ENCODE measurements at regions not wholly inside any gene's neighbourhood (a gene's known extent, or its start where the extent isn't known, plus 50 kb on each side); places are given as distances from the start of the nearest gene placed in this dataset.

- TF ChIP-seq, protein P1, sequence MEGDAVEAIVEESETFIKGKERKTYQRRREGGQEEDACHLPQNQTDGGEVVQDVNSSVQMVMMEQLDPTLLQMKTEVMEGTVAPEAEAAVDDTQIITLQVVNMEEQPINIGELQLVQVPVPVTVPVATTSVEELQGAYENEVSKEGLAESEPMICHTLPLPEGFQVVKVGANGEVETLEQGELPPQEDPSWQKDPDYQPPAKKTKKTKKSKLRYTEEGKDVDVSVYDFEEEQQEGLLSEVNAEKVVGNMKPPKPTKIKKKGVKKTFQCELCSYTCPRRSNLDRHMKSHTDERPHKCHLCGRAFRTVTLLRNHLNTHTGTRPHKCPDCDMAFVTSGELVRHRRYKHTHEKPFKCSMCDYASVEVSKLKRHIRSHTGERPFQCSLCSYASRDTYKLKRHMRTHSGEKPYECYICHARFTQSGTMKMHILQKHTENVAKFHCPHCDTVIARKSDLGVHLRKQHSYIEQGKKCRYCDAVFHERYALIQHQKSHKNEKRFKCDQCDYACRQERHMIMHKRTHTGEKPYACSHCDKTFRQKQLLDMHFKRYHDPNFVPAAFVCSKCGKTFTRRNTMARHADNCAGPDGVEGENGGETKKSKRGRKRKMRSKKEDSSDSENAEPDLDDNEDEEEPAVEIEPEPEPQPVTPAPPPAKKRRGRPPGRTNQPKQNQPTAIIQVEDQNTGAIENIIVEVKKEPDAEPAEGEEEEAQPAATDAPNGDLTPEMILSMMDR (conservative IDR thresholded peaks at IDR 0.05): no peak
- Mint-ChIP-seq H3K36me3 (no peaks in the 10 kb centered on the region), H3K27ac (no peak overlapping the region), H3K4me1 (ENCODE audit: unreplicated experiment) (no peaks in the 10 kb centered on the region), H3K27me3 (peaks cover 3% of the 10 kb centered on the region), H3K4me3 (no peak overlapping the region), H3K9me3 (peaks cover 5% of the 10 kb centered on the region)
- DNase-seq (ENCODE audit: extremely low spot score, unreplicated experiment): no peak
These were observed 335.4 kb upstream of the TEX13C start for GRCh38 chrX:124984140-124984813.

DNA sequence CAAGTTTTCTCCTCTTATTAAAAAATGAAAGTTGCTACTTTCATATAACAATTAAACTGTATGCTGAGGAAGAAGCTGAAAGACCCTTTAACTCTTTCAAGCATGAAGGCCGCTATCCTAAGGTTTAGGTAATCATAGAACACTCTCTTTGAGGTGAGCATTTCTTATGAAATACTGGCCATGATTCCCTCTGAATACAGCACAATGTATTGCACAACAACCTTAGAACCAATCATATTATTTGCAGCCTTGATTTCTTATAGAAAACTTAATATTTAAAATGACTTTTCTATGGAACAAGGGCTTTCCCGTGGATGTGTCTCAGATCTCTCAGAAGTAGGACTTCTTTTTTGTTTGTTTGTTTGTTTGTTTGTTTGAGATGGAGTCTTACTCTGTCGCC lies 333.4 kb upstream of the TEX13C start:
- H3K4me3 Mint-ChIP-seq: no peak overlapping the region
- H3K27ac Mint-ChIP-seq: no peak overlapping the region
- DNase-seq (ENCODE audit: extremely low spot score, unreplicated experiment): no peak
- TF ChIP-seq, protein P1 (conservative IDR thresholded peaks at IDR 0.05): no peak
- H3K27me3 Mint-ChIP-seq: peaks cover 3% of the 10 kb centered on the region
- no peaks in the 10 kb centered on the region for H3K4me1 Mint-ChIP-seq (ENCODE audit: unreplicated experiment)
- H3K36me3 Mint-ChIP-seq: no peaks in the 10 kb centered on the region
- peaks cover 5% of the 10 kb centered on the region for H3K9me3 Mint-ChIP-seq

DNA sequence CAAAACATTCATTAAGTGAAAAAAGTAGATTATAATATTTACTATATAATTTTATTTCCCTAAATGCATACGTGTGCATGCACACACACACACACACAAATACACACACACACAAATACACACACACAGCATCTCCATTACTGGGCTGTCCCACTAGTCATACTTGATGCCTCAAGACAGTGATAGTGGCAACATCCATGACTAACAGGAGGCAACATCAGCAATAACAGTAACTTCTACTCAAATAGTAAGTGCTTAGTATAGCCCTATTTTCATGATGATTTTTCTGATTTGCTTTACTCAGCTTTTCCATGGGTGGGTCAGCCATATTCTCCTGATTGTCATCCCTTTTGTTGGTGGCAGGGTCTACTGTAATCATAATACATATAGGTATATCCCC lies 325.9 kb upstream of the TEX13C start:
- no peaks in the 10 kb centered on the region for H3K36me3 Mint-ChIP-seq
- no peak overlapping the region for H3K27ac Mint-ChIP-seq

GRCh38 chrX:124994404-124994803 lies 325.3 kb upstream of the TEX13C start:
- TF ChIP-seq, protein P1 (conservative IDR thresholded peaks at IDR 0.05): no peak
- Mint-ChIP-seq H3K4me1 (ENCODE audit: unreplicated experiment) (peaks cover 2% of the 10 kb centered on the region), H3K27me3 (no peaks in the 10 kb centered on the region), H3K9me3 (peaks cover 5% of the 10 kb centered on the region), H3K36me3 (no peaks in the 10 kb centered on the region), H3K27ac (no peak overlapping the region), H3K4me3 (no peak overlapping the region)
- DNase-seq (ENCODE audit: extremely low spot score, unreplicated experiment): no peak

More for the DNA sequence above, 325.9 kb upstream of the TEX13C start:
- no peaks in the 10 kb centered on the region for H3K27me3 Mint-ChIP-seq
- H3K4me1 Mint-ChIP-seq (ENCODE audit: unreplicated experiment): no peaks in the 10 kb centered on the region
- no peak for DNase-seq (ENCODE audit: extremely low spot score, unreplicated experiment)
- TF ChIP-seq, protein P1 (conservative IDR thresholded peaks at IDR 0.05): no peak
- H3K4me3 Mint-ChIP-seq: no peak overlapping the region
- H3K9me3 Mint-ChIP-seq: peaks cover 5% of the 10 kb centered on the region

- Mint-ChIP-seq H3K9me3 (peaks cover 16% of the 10 kb centered on the region), H3K27ac (no peak overlapping the region), H3K27me3 (peaks cover 3% of the 10 kb centered on the region), H3K36me3 (peaks cover 4% of the 10 kb centered on the region), H3K4me3 (no peak overlapping the region), H3K4me1 (ENCODE audit: unreplicated experiment) (peaks cover 14% of the 10 kb centered on the region)
- no peak for DNase-seq (ENCODE audit: extremely low spot score, unreplicated experiment)
- TF ChIP-seq, protein P1 (conservative IDR thresholded peaks at IDR 0.05): no peak
These were observed 315.8 kb upstream of the TEX13C start for GRCh38 chrX:125003746-125004446.
